Heart left ventricle (tissue), 13 donors: ENCODE measurements at regions not wholly inside any gene's neighbourhood (a gene's known extent, or its start where the extent isn't known, plus 50 kb on each side); places are given as distances from the start of the nearest gene placed in this dataset.

Experiments
- CTCF ChIP-seq, 12 donors: fragments of 200-600 bp; sonication (generic) in 4 of 12; IDR thresholded peaks; one replicate each; pipeline versions ENCODE4 v1.5.0 to v1.8.0; 2018 to 2022; ENCODE audit warnings: antibody characterized with exemption in 12 of 12, mild to moderate bottlenecking in 5 of 12
- POLR2A ChIP-seq, 2 donors: fragments of 450-650 bp; IDR thresholded peaks; one replicate each; pipeline ENCODE4 v1.6.1; 2017; ENCODE audit warnings: antibody characterized with exemption in 2 of 2, mild to moderate bottlenecking in 2 of 2, moderate library complexity in 2 of 2
- donor health status: ischemic (EF 13 %, LVEDD 7.1; RV severe dilation, severe dysfunction).
- donor health status: DM: no; HTN: yes; CAD: no.
- donor health status: DM: no; HTN: no; CAD: no.
- donor health status: ischemic (EF 25% LVEDD 6.9; RV normal size, moderate dysfunction).
- donor health status: ischemic (EF 25% LVEDD 5.7; RV mildly dilated, moderate dysfunction).
- donor health status: ischemic (EF 35%, LVEDD 5.7; RV mildly dilated, moderate dysfunction).
- donor health status: nonischemic (EF 11% LVEDD 7.7; RV severe dilation, severe dysfunction).
- donor health status: DM: yes; HTN: yes; CAD: no.
- donor health status: PGD.
- donor health status: ischemic (EF 29% LVEDD 5.4; RV normal size, mild dysfunction).
- donor health status: nonischemic (EF 23%, LVEDD 6.1; RV moderate dilation, normal function).

GRCh38 chr10:21214329-21214728 lies 311.2 kb downstream of the SKIDA1 start:
- TF ChIP-seq CTCF (IDR thresholded peaks at IDR 0.05): no peak
- no peak for TF ChIP-seq POLR2A (IDR thresholded peaks at IDR 0.05)
